ENCODE measurements at regions not wholly inside any gene's neighbourhood (a gene's known extent, or its start where the extent isn't known, plus 50 kb on each side); places are given as distances from the start of the nearest gene placed in this dataset.

DNA sequence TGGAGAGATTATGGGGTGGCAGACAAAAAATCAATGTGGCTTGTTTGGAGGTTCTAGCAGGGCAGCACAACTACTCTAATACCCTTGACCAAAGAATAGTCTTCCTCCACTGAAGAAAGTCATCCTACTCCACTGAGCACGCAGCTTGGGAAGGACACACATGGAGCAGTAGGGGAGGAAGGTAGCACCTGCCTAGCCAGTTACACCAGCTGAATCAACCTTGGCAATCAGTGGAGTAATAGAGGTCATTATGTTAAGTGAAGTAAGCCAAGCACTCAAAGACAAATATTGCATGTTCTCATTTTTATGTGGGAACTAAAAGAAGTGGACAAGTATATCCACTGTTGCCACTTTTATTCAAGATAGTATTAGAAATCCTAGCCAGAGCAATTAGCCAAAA lies 555.8 kb upstream of the ALCAM start:
- no peak for DNase-seq (ENCODE audit: low read depth, low spot score)

DNA sequence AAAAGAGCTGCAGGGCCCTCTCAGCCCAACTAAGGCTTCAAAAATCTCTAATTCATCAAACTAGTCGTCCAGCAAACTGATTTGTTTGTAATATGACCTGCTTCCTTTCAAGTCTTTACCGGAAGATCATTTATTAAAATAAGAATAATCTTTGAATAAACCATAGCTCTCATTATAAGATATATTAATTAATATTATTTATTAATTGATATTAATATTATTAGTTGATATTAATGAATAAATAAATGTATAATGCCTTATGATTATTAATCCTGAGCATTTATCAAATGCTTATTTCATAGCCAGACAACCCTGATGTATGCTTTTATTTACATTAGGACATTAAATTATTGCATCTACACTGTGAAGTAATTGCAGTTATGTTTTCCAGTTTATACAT lies 550.7 kb upstream of the ALCAM start:
- no peak for DNase-seq (ENCODE audit: low read depth, low spot score)

DNA sequence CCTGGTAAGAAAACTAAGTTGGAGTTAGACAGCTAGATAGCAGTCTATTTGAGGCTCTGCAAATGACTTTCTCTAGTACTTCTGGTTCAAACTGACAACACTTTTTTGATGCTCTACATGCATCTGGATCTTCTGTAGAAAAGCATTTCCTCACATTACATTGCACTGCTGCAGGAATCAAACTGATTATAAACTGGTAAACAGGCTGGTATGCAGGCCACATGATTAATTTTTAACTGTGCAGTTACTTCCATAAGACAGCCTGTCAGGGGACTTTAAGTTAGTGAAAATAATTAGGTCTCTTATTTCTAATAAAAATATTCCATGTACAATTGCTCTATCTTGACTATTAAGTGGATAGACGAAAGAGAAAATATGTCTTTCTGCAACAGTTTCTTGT lies 550.0 kb upstream of the ALCAM start:
- DNase-seq (ENCODE audit: low read depth, low spot score), result no peak

DNA sequence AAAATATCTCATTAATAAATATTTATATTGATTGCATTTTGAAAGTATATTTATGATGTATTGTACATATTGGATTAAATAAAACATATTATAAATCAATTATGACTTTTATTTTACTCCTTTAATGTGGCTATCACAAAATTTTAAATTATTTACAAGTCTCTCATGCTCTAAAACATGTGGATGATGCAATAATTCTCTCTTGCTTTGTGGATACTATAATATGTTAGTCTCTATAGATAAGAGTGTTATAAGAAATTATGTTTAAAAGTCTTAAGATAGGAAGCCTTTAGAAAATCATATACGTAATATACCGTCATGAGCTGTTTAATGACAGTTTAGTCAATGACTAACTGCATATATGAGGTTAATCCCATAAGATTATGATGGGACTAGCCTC lies 547.4 kb upstream of the ALCAM start:
- no peak for DNase-seq (ENCODE audit: low read depth, low spot score)

DNA sequence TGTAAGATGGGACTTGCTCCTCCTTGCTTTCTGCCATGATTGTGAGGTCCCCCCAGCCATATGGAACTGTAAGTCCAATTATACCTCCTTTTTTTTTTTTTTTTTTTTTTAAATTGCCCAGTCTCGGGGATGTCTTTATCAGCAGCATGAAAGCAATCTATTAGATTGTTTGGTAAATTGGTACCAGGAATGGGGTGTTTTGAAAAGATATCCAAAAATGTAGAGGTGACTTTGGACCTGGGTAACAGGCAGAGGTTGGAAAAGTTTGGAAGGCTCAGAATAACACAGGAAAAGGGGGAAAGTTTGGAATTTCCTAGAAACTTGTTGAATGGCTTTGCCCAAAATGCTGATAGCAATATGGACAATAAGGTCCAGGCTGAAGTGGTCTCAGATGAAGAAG lies 545.8 kb upstream of the ALCAM start:
- no peak for DNase-seq (ENCODE audit: low read depth, low spot score)

DNA sequence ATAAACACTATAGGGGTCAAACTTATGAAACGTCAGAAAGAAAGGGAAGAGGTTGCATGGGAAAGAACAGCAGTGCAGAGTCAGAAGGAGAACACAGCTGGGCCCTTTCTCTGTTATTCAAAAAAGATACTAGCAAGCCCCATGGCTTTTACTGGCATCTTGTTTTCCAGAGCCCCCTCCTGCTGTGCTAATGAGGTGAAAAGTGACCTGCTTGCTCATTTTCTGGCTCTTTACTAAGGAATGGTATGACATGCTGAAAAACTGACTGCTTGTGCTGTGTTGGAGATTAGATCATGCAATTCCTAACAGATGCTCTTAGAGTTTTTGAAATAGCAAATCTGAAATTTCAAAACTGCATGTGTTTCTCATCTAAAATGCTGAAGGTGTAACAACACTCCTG lies 541.6 kb upstream of the ALCAM start:
- no peak for DNase-seq (ENCODE audit: low read depth, low spot score)

DNA sequence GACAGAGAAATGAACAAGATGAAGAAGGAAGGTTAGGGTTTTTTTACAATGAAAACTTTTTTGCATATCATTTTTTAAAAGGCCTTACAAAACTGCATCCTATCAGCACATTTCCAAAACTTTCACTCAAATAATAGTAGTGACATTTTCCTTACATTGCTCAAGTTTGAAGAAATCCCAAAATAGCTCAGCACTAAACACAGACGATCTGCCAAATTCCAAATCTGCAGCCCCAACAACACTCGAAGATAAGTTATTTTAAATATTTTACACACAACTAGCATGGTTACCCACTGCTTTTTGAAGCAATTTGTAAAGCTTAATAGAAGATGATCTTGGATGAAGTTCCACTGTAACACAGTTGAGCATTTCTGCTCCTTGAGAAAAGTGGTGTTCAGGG lies 535.6 kb upstream of the ALCAM start:
- DNase-seq (ENCODE audit: low read depth, low spot score), result no peak

DNA sequence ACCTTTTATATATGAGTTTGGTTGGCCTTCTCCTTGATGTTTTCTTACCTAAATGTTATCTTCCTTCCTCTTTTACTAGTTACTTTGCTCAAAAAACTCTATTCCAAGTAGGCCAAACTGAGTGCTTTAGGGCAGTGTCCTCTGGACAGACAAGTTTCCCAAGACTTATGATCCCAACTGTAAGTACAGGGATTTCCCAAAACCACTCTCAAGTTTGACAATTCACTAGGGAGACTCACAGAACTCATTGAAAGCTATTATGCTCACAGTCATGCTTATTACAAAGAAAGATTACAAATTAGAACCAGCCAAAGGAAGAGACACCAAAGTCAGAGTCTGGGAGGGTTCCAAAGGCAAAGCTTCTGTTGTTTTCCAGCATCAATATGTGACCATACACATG lies 534.2 kb upstream of the ALCAM start:
- no peak for DNase-seq (ENCODE audit: low read depth, low spot score)

DNA sequence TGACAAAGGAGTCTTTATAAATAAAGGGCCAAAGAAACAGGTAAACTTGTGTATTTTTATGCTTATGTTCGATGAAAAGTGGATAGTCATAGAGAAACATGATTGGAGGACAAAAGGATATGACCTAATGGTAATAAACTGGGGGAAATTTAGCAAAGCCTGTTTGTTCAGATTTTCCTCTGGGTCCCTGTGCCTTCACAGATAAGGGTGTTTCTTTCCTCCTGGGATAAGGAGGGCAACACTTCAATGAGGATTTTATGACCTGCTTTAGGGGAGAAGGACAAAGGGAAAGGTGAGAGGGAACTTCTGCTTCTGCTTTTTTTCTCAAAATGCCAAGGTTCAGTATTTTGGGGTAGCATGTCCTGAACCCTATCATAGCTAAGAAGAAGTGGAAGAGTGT lies 531.3 kb upstream of the ALCAM start:
- DNase-seq (ENCODE audit: low read depth, low spot score), result no peak

DNA sequence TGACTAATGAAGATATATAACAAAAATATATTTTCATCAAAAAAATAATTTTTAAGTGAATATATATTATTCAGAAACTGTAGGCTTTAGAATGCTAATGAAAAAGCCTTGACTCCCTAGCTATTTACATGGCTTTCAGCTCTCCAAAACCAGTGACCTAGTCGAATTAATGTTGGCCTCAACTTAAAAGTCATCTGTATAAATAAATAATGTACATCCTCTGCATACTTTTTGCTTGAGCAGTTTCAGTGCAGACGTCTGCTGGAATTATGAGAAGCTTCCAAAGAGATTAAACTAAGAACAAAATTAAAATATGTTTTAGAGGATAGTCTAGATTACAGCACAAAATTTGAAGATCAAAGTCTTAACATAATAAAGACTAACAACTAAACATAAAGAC lies 520.4 kb upstream of the ALCAM start:
- DNase-seq (ENCODE audit: low read depth, low spot score), result no peak

DNA sequence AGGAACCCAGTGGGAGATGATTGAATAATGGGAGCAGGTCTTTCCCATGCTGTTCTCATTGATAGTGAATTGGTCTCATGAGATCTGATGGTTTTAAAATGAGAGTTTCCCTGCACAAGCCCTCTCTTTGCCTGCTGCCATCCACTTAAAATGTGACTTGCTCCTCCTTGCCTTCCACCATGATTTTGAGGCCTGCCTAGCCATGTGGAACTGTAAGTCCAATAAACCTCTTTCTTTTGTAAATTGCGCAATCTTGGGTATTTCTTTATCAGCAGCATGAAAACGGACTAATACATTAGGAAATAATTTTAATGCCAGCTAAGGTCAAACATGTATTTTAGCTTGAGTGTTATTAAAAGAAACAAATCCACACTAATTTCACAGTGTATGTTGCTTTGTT lies 517.6 kb upstream of the ALCAM start:
- no peak for DNase-seq (ENCODE audit: low read depth, low spot score)

DNA sequence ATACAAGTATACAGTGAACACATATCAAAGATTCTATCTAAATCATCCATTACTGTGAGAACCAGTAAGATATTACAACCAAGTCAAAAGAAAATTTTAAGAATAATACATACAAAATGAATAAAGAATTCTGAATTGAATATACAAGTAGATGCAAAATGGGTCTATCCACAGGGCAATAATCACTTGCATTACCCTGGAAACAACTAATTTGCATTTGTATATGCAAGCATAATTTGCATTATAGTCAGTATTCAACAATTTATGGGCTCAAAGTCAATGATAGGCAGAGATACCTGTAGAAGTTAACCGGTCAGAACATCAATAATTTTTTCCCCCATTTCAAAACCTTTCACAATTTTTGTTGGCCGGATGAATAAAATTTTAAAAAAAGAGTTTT lies 512.2 kb upstream of the ALCAM start:
- no peak for DNase-seq (ENCODE audit: low read depth, low spot score)

DNA sequence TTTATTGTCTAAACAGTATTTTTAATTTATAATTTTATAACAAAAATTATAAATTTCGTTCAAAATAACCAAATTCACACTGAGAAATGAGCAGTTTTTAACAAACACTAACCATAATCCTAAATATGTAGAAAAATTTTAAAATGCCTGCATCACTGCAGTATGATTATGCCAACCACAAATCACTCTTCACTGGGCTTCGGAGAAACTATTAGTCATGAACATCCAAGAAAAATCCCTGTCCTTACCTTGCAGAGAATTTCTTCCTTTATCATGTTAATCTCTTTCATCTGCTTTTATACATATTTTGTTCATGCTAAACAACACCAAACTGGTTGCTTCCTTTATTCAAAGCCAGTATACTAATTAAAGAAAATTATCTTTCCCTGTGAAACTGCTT lies 511.0 kb upstream of the ALCAM start:
- no peak for DNase-seq (ENCODE audit: low read depth, low spot score)

DNA sequence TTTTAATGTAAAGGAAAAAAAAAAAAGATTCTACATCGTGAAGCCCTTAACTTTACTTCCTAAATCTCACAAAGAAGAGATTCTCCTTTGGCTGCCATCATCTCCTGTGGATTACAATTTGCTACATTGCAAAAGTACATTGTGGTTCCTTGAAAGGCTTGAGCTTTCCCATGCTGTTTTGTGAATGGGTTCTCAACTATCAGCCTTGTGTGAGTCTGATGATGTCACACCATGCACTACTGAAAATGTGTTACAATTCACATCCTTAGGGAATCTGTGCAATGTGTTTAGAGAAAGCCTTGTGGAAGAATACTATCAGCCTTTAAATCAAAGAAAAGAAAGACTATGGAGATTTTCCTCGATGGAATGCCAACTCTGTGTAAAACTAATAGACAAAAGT lies 510.0 kb upstream of the ALCAM start:
- no peak for DNase-seq (ENCODE audit: low read depth, low spot score)

DNA sequence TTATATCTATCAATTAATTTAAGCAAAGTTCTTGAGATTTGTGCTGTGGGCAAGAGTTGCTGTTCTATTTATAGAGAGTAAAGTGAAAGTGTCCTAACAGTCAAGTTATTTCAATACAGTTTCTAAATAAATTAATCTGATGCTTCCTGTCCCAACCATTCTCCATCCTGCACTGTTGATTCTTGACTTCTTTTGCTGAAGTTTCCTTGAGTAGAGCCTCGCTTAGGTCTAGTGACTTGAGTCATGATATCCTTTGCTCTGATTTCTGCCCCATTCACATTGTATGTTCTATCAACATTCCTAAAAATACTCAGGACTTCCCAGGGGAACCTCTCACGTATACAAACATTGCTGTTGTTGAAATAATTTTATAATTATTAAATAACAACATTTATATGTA lies 498.4 kb upstream of the ALCAM start:
- no peak for DNase-seq (ENCODE audit: low read depth, low spot score)

DNA sequence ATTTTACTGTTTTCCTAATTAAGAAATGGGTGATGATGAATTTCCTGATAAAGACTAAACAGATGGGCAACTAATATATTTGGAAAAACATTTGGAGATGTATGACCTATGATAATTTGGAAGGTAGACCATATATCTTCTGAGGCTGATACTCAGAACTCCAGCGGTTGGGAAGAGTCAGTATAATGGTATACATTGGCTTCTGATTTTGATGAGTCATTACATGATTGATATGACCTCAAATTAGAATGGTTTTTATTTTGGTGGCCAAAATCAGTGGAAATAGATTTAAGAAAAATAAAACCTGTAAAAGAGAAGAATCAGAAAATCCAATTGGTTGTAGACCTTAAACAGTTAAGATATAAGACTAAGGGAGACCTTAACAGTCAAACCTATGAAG lies 496.4 kb upstream of the ALCAM start:
- DNase-seq (ENCODE audit: low read depth, low spot score), result no peak

DNA sequence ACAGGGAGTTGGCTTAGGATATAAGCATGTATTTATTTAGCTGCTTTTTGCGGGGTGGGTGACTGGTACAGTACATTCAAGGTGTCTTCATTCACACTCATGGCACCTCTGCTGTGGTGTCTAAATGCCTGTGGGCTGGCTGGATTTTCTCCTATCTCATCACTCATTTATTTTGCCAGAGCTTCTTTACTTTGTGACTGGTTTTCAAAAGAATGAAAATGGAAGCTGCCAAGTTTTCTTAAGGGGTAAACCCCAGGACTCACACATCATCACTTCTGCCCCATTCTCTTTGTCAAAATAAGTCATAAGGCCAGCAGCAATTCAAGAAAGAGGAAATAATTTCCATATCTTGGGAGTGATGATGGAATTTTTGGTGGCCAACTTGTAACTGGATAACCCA lies 493.4 kb upstream of the ALCAM start:
- peak; percentile 13 for DNase-seq (ENCODE audit: low read depth, low spot score)

DNA sequence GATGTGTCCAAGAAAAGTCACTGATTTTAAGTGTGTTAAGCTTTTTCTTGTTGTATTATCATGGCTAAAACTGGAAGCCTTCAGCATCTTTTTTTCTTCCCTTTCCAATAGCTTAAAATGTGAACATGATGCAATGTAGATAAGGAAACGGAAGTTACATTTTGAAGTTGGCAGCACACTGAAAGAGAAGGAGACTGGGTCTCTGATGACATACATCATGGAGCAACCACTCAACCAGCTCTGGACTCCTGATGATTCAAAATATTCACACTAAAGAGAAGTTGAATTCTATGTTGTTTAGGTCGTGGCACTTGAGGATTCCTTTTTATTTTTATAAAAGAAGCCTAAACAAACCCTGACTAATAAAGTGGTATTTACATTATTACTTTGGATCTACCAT lies 488.3 kb upstream of the ALCAM start:
- no peak for DNase-seq (ENCODE audit: low read depth, low spot score)

DNA sequence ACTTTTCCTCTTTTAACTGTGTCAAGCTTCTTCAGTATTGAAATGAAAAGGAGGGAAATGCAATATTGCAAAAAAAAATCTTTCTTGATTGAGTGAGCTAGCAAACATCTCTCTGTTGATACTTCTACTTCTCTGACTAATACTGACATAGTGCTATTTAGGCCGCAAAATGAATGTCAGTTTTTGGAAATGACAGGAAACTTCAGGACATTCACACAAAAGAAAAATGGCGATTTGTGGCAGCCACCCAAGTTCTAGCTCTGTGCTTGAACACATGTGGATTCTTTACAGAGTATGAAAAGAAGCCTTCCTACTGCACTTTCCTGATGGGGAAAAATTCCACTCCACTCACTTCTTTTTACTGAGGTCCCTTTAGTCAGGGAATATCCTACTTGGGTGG lies 486.8 kb upstream of the ALCAM start:
- no peak for DNase-seq (ENCODE audit: low read depth, low spot score)

DNA sequence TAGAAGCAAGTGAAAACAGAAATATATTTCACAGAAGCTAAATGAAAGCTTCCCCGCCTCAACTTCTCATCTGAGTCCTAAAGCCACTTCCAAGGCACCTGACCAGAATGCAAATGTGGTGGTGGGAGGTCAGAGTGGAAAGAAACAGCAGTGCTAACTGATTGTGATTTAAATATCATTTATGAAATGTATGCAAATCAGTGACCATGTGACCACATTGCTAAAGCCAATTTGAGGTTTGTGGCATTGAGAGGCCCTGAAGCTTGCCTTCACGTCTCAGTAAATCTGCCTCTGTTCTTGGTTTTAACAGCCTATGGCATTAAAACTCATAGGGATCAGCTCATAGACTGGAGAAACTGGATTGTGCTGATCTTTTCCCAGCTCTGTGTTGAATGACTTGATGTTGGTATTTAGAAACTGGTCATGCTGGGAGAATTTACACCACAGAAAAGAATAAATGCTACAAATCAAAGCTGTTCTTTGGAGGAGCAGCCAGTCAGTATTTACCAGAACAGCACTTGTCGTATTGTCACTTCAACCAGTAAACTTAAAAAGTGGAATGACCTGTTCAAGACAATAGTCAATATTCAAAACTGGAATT lies 481.4 kb upstream of the ALCAM start:
- DNase-seq (ENCODE audit: low read depth, low spot score), result no peak

DNA sequence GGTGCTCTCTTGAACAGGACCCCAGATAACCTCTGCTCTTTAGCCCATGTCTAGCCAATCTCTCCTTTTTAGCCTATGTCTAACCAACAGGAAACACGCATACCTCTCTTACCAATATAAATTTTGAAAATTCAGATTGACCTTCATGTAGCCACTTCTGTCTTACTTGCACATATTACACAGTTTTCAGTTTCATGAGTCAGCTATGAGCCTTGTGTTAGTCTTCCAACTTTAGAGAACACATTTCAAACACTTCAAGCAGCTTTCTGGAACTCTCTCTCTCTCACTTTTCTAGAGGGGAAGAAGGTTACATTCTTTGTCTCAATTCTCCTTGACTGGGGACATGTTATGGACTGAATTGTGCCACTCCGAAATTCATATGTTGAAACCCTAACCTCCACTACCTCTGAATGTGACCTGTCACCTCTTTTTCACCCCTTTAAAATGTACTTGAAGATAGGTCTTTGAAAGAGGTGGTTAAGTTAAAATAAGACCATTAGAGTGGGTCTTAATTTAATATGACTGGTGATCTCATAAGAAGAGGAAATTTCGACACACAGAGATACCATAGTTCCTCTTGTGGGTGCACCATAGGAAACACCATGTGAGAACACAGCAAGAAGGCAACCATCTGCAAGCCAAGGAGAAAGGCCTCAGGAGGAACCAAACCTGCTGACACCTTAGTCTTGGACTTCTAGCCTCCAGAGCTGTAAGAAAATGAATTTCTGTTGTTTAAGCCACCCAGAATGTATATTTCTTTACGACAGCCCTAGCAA lies 480.3 kb upstream of the ALCAM start:
- no peak for DNase-seq (ENCODE audit: low read depth, low spot score)

DNA sequence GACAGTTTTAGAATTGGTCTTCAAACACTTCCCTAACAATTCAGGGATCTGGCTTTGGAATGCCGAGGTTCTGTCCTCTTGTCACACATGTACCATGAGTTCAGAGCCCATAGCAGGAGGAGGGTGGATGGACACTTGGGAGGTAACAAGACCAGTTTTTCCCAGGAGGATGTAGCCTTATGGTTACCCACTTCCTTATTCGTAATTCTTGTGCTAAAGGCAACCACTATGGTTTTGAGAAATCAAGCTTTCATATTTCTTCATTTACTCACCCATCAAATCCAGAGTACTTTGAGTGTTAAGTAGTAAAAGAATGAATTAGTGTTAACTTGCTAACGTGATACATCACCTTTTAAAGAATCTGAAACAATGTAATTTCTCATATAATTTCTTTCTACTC lies 479.6 kb upstream of the ALCAM start:
- DNase-seq (ENCODE audit: low read depth, low spot score), result no peak

DNA sequence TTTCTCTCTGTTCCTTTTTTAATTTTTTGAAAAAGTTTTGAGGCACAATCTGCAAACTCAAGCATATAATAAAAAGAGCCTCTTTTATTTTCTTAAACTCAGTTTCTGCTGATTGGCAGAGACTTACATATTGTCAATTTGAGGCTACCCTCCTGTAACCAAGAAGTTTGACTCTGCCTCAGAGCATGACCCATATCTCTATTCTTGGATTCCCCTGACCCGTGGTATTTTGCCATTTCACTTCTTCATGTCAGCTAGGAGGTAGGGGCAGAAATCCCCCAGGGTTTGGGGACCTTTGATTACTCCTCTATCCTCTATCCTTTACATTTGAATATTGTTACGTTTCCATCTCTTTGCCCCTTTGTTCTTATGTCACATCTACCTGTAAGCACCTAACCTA lies 479.1 kb upstream of the ALCAM start:
- DNase-seq (ENCODE audit: low read depth, low spot score), result no peak

DNA sequence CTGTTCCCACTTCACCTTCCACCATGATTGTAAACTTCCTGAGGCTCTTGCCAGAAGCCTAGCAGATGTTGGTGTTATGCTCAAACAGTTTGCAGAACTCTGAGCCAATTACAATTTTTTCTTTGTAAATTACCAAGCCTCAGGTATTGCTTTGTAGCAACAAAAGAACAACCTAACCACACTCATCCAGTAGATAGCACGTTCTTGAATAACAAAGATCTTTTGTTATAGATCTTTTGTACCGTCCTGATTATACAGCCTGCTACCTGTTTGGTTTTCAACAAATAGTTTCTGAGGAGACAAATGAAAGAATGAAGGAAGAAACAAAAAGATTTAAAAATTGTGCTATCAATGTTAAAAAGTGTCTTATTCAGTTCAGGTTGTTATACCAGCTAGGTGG lies 474.7 kb upstream of the ALCAM start:
- no peak for DNase-seq (ENCODE audit: low read depth, low spot score)

Data from pulmonary artery endothelial cell (primary cell).